ENCODE measurements at regions not wholly inside any gene's neighbourhood (a gene's known extent, or its start where the extent isn't known, plus 50 kb on each side); places are given as distances from the start of the nearest gene placed in this dataset.

DNA sequence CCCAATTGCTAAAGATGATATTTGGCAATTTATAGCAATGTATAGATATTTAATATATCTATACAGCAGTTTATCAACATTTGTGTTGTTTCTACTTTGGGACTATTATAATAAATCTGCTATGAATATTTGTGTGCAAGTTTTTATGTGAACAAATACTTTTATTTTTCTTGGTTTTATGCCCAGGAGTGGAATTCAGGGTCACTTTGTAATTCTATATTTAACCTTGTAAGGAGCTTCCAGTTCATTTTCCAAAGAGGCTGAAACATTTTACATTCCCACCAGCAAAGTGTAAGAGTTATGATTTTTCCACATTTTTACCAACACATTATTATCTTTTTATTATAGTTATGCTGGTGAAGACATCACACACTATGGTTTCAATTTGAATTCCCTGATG lies 801.3 kb downstream of the PCDH18 start:
- H3K27me3 ChIP-seq (ENCODE audit: control insufficient read depth in 1 of 2, insufficient read depth in 1 of 2, low read length in 2 of 2): no peaks in the 10 kb centered on the region
- no peaks in the 10 kb centered on the region for H3K36me3 ChIP-seq (ENCODE audit: control insufficient read depth in 1 of 2, insufficient read depth in 2 of 2, low read depth in 1 of 2, low read length in 2 of 2)
- no peak overlapping the region for H3K14ac ChIP-seq (ENCODE audit: low read length in 2 of 2)
- H2BK120ac ChIP-seq (ENCODE audit: low read depth, low read length): no peak overlapping the region
- H3K4me2 ChIP-seq (ENCODE audit: low read length, poor library complexity, severe bottlenecking): no peak overlapping the region
- H3K23ac ChIP-seq (ENCODE audit: low read length in 2 of 2): no peak overlapping the region
- H3K79me1 ChIP-seq (replicated peaks; ENCODE audit: low read length, poor library complexity, severe bottlenecking): no peaks in the 10 kb centered on the region
- no peak overlapping the region for H2AK5ac ChIP-seq (ENCODE audit: low read length, severe bottlenecking)
- no peak overlapping the region for H2BK12ac ChIP-seq (ENCODE audit: low read length in 2 of 2)
- DNase-seq: no peak
- no peak overlapping the region for H4K8ac ChIP-seq (ENCODE audit: low read length)
- H2BK15ac ChIP-seq (ENCODE audit: low read depth, poor library complexity, severe bottlenecking): no peak overlapping the region
- H3K4ac ChIP-seq (ENCODE audit: low read depth in 1 of 2, low read length in 2 of 2): no peak overlapping the region
- no peak overlapping the region for H3K4me3 ChIP-seq (ENCODE audit: insufficient read depth in 1 of 2, low read depth in 1 of 2, low read length in 2 of 2)
- H3K4me1 ChIP-seq (ENCODE audit: control insufficient read depth, insufficient read depth, low read depth, low read length): no peaks in the 10 kb centered on the region
- no peak overlapping the region for H3K27ac ChIP-seq (ENCODE audit: low read length, poor library complexity, severe bottlenecking)
- H4K91ac ChIP-seq (ENCODE audit: low read length): no peak overlapping the region
- no peak overlapping the region for H3K18ac ChIP-seq (ENCODE audit: low read depth in 1 of 2, low read length in 2 of 2)
- H2BK5ac ChIP-seq (ENCODE audit: low read depth, low read length, poor library complexity, severe bottlenecking): no peak overlapping the region
- H3K9ac ChIP-seq (ENCODE audit: low read length): no peak overlapping the region
- H2AFZ ChIP-seq (ENCODE audit: low read depth, low read length): no peak overlapping the region
- H3K9me3 ChIP-seq (ENCODE audit: control insufficient read depth, low read length): no peaks in the 10 kb centered on the region

- H2BK15ac ChIP-seq (ENCODE audit: low read depth, poor library complexity, severe bottlenecking): no peak overlapping the region
- H3K27ac ChIP-seq (ENCODE audit: low read length, poor library complexity, severe bottlenecking): no peak overlapping the region
- no peak overlapping the region for H2AK5ac ChIP-seq (ENCODE audit: low read length, severe bottlenecking)
- no peak overlapping the region for H4K91ac ChIP-seq (ENCODE audit: low read length)
- no peak overlapping the region for H3K9ac ChIP-seq (ENCODE audit: low read length)
- DNase-seq: peak; percentile 51
- H3K4ac ChIP-seq (ENCODE audit: low read depth in 1 of 2, low read length in 2 of 2): no peak overlapping the region
- no peak overlapping the region for H3K4me2 ChIP-seq (ENCODE audit: low read length, poor library complexity, severe bottlenecking)
- H3K9me3 ChIP-seq (ENCODE audit: control insufficient read depth, low read length): no peaks in the 10 kb centered on the region
- no peak overlapping the region for H3K18ac ChIP-seq (ENCODE audit: low read depth in 1 of 2, low read length in 2 of 2)
- H3K27me3 ChIP-seq (ENCODE audit: control insufficient read depth in 1 of 2, insufficient read depth in 1 of 2, low read length in 2 of 2): no peaks in the 10 kb centered on the region
- no peak overlapping the region for H3K23ac ChIP-seq (ENCODE audit: low read length in 2 of 2)
- no peak overlapping the region for H4K8ac ChIP-seq (ENCODE audit: low read length)
- no peaks in the 10 kb centered on the region for H3K4me1 ChIP-seq (ENCODE audit: control insufficient read depth, insufficient read depth, low read depth, low read length)
- no peaks in the 10 kb centered on the region for H3K79me1 ChIP-seq (replicated peaks; ENCODE audit: low read length, poor library complexity, severe bottlenecking)
- H2AFZ ChIP-seq (ENCODE audit: low read depth, low read length): no peak overlapping the region
- no peak overlapping the region for H2BK5ac ChIP-seq (ENCODE audit: low read depth, low read length, poor library complexity, severe bottlenecking)
- no peaks in the 10 kb centered on the region for H3K36me3 ChIP-seq (ENCODE audit: control insufficient read depth in 1 of 2, insufficient read depth in 2 of 2, low read depth in 1 of 2, low read length in 2 of 2)
- no peak overlapping the region for H2BK12ac ChIP-seq (ENCODE audit: low read length in 2 of 2)
- no peak overlapping the region for H3K4me3 ChIP-seq (ENCODE audit: insufficient read depth in 1 of 2, low read depth in 1 of 2, low read length in 2 of 2)
- H2BK120ac ChIP-seq (ENCODE audit: low read depth, low read length): no peak overlapping the region
- WGBS: no CpG with 5 or more reads among the region's 4 CpGs
- H3K14ac ChIP-seq (ENCODE audit: low read length in 2 of 2): no peak overlapping the region
These were observed 806.8 kb downstream of the PCDH18 start for GRCh38 chr4:136725286-136726081.

DNA sequence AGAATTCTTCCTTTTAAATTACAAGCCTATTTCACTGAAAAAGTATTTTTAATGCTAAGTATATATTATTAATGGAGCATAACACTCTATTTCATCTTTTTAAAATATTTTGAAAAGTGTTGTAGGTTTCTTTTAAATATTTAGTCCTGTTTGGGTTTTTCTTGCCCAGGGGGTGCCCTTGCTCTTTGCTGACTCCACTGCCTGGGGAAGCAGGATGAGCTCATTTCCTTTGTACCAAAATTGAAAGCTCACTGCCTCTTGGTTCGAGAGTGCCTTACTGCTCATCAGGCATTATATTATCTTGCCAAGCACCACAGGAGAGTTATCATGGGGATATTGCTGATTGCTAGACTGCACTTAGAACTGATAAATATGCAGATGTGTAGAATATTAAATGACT lies 819.2 kb downstream of the PCDH18 start:
- no peak overlapping the region for H3K14ac ChIP-seq (ENCODE audit: low read length in 2 of 2)
- no peak overlapping the region for H2BK12ac ChIP-seq (ENCODE audit: low read length in 2 of 2)
- 14% methylated on average over 1 of the region's 1 CpG for WGBS
- no peak overlapping the region for H3K23ac ChIP-seq (ENCODE audit: low read length in 2 of 2)
- no peak overlapping the region for H2AFZ ChIP-seq (ENCODE audit: low read depth, low read length)
- no peak overlapping the region for H2BK15ac ChIP-seq (ENCODE audit: low read depth, poor library complexity, severe bottlenecking)
- H2BK5ac ChIP-seq (ENCODE audit: low read depth, low read length, poor library complexity, severe bottlenecking): no peak overlapping the region
- H3K4me3 ChIP-seq (ENCODE audit: insufficient read depth in 1 of 2, low read depth in 1 of 2, low read length in 2 of 2): no peak overlapping the region
- H2AK5ac ChIP-seq (ENCODE audit: low read length, severe bottlenecking): no peak overlapping the region
- H3K18ac ChIP-seq (ENCODE audit: low read depth in 1 of 2, low read length in 2 of 2): no peak overlapping the region
- no peaks in the 10 kb centered on the region for H3K27me3 ChIP-seq (ENCODE audit: control insufficient read depth in 1 of 2, insufficient read depth in 1 of 2, low read length in 2 of 2)
- no peak overlapping the region for H3K4me2 ChIP-seq (ENCODE audit: low read length, poor library complexity, severe bottlenecking)
- H3K4ac ChIP-seq (ENCODE audit: low read depth in 1 of 2, low read length in 2 of 2): no peak overlapping the region
- no peaks in the 10 kb centered on the region for H3K36me3 ChIP-seq (ENCODE audit: control insufficient read depth in 1 of 2, insufficient read depth in 2 of 2, low read depth in 1 of 2, low read length in 2 of 2)
- H3K4me1 ChIP-seq (ENCODE audit: control insufficient read depth, insufficient read depth, low read depth, low read length): no peaks in the 10 kb centered on the region
- H3K79me1 ChIP-seq (replicated peaks; ENCODE audit: low read length, poor library complexity, severe bottlenecking): no peaks in the 10 kb centered on the region
- no peak overlapping the region for H4K8ac ChIP-seq (ENCODE audit: low read length)
- H3K9ac ChIP-seq (ENCODE audit: low read length): peak overlapping the region; percentile 3
- H3K27ac ChIP-seq (ENCODE audit: low read length, poor library complexity, severe bottlenecking): no peak overlapping the region
- DNase-seq: peak; percentile 53
- H3K9me3 ChIP-seq (ENCODE audit: control insufficient read depth, low read length): no peaks in the 10 kb centered on the region
- H4K91ac ChIP-seq (ENCODE audit: low read length): no peak overlapping the region
- no peak overlapping the region for H2BK120ac ChIP-seq (ENCODE audit: low read depth, low read length)

GRCh38 chr4:136709897-136710296 lies 822.4 kb downstream of the PCDH18 start:
- Histone ChIP-seq H2BK12ac (ENCODE audit: low read length in 2 of 2) (no peak overlapping the region), H3K9me3 (ENCODE audit: control insufficient read depth, low read length) (no peaks in the 10 kb centered on the region), H4K8ac (ENCODE audit: low read length) (no peak overlapping the region), H2AFZ (ENCODE audit: low read depth, low read length) (no peak overlapping the region), H3K27ac (ENCODE audit: low read length, poor library complexity, severe bottlenecking) (no peak overlapping the region), H3K14ac (ENCODE audit: low read length in 2 of 2) (no peak overlapping the region), H2BK120ac (ENCODE audit: low read depth, low read length) (no peak overlapping the region), H4K91ac (ENCODE audit: low read length) (no peak overlapping the region), H3K4me1 (ENCODE audit: control insufficient read depth, insufficient read depth, low read depth, low read length) (no peaks in the 10 kb centered on the region), H3K23ac (ENCODE audit: low read length in 2 of 2) (no peak overlapping the region), H2AK5ac (ENCODE audit: low read length, severe bottlenecking) (no peak overlapping the region), H3K18ac (ENCODE audit: low read depth in 1 of 2, low read length in 2 of 2) (no peak overlapping the region), H3K9ac (ENCODE audit: low read length) (no peak overlapping the region), H3K4me2 (ENCODE audit: low read length, poor library complexity, severe bottlenecking) (no peak overlapping the region), H3K36me3 (ENCODE audit: control insufficient read depth in 1 of 2, insufficient read depth in 2 of 2, low read depth in 1 of 2, low read length in 2 of 2) (no peaks in the 10 kb centered on the region), H2BK5ac (ENCODE audit: low read depth, low read length, poor library complexity, severe bottlenecking) (no peak overlapping the region), H3K27me3 (ENCODE audit: control insufficient read depth in 1 of 2, insufficient read depth in 1 of 2, low read length in 2 of 2) (no peaks in the 10 kb centered on the region), H3K4ac (ENCODE audit: low read depth in 1 of 2, low read length in 2 of 2) (no peak overlapping the region), H3K4me3 (ENCODE audit: insufficient read depth in 1 of 2, low read depth in 1 of 2, low read length in 2 of 2) (no peak overlapping the region), H2BK15ac (ENCODE audit: low read depth, poor library complexity, severe bottlenecking) (no peak overlapping the region), H3K79me1 (replicated peaks; ENCODE audit: low read length, poor library complexity, severe bottlenecking) (no peaks in the 10 kb centered on the region)
- 80% methylated on average over 1 of the region's 1 CpG for WGBS
- peak; percentile 44 for DNase-seq
